A673 (cell line): ENCODE measurements at regions not wholly inside any gene's neighbourhood (a gene's known extent, or its start where the extent isn't known, plus 50 kb on each side); places are given as distances from the start of the nearest gene placed in this dataset.

Source experiments
- BruUV-seq: library from RNA; stranded (reverse); fragments of 400-500 nt; replicated peaks from 2 replicates; lab custom pipeline; 2021; lab: Mats Ljungman, UMichigan
- CTCF ChIA-PET: fragments of 300-600 bp; sonication (Branson Sonifier 250); formaldehyde crosslinking; loops from one replicate; lab custom pipeline; 2022; ENCODE audit warnings: antibody characterized with exemption; lab: Charles Lee
- POLR2A ChIA-PET: fragments of 300-600 bp; sonication (Branson Sonifier 250); formaldehyde crosslinking; loops from one replicate; lab custom pipeline; 2022; ENCODE audit warnings: antibody characterized with exemption; ENCODE audit not compliant: low non-redundant PET; lab: Charles Lee
- DNase-seq: peaks from one replicate; pipeline ENCODE4 v3.0.0-alpha.2; 2015; ENCODE audit warnings: low spot score
- H3K27ac ChIP-seq: fragments of 200-600 bp; sonication (generic); 2 replicates; pipeline ENCODE4 v1.5.1; 2016; ENCODE audit warnings: mixed run types, low read depth, mild to moderate bottlenecking, mixed read lengths, antibody characterized with exemption, low read length; ENCODE audit not compliant: poor library complexity, severe bottlenecking
- H3K27me3 ChIP-seq: fragments of 200-600 bp; sonication (generic); replicated peaks from 2 replicates; pipeline ENCODE4 v1.6.1; 2017; ENCODE audit warnings: mixed run types, low read depth, mild to moderate bottlenecking, mixed read lengths, antibody characterized with exemption, low read length; ENCODE audit not compliant: insufficient read depth, poor library complexity
- H3K36me3 ChIP-seq: fragments of 200-600 bp; sonication (generic); 2 replicates; pipeline ENCODE4 v1.6.1; 2016; ENCODE audit warnings: mixed run types, mild to moderate bottlenecking, mixed read lengths, antibody characterized with exemption, low read length; ENCODE audit not compliant: insufficient read depth, poor library complexity, severe bottlenecking
- H3K4me1 ChIP-seq: fragments of 200-600 bp; sonication (generic); 2 replicates; pipeline ENCODE4 v1.6.1; 2017; ENCODE audit warnings: mixed run types, mild to moderate bottlenecking, mixed read lengths, antibody characterized with exemption, low read length; ENCODE audit not compliant: insufficient read depth, poor library complexity, severe bottlenecking
- H3K4me3 ChIP-seq: fragments of 200-600 bp; sonication (generic); 2 replicates; pipeline ENCODE4 v1.5.1; 2016; ENCODE audit warnings: low read depth, mixed run types, mild to moderate bottlenecking, mixed read lengths, low read length; ENCODE audit not compliant: poor library complexity, severe bottlenecking
- H3K9me3 ChIP-seq: fragments of 200-600 bp; sonication (generic); 2 replicates; pipeline ENCODE4 v1.6.1; 2016; ENCODE audit warnings: mixed run types, low read depth, mild to moderate bottlenecking, mixed read lengths, antibody characterized with exemption, low read length; ENCODE audit not compliant: poor library complexity, severe bottlenecking
- CTCF ChIP-seq: fragments of 300-800, 200-600 bp; sonication (generic); conservative IDR thresholded peaks from 2 replicates; pipeline ENCODE4 v1.5.1; 2017; ENCODE audit warnings: low read depth, mild to moderate bottlenecking, antibody characterized with exemption, low read length, moderate library complexity, mixed read lengths
- EZH2 ChIP-seq: fragments of 200-600 bp; sonication (generic); IDR thresholded peaks from 2 replicates; pipeline ENCODE4 v1.6.1; 2017; ENCODE audit warnings: borderline replicate concordance, low read depth, mild to moderate bottlenecking, mixed read lengths, antibody characterized with exemption, low read length; ENCODE audit not compliant: poor library complexity, severe bottlenecking
- intact Hi-C: fragments of 100-400 bp; cut with micrococcal nuclease; formaldehyde crosslinking; loops from one replicate; pipeline ENCODE4 v1.10.0; 2022; ENCODE audit not compliant: unreplicated experiment

DNA sequence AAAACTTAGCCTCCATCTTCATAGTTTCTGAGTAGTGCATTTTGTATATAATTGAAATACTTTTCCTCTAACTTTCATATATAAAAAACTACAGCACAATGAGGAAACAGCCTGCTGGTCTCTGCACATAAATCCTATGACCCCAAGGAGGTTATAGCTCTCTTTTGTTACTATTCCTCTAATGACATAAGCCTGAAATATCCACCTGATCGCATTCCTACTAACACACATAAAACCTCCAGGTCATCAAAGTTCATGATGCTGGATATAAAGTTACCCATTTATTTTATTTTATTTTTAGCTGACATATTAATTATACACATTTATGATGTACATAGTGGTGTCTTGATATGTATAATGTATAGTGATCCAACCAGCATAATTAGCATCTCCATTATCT is 1042.0 kb upstream of the B3GALT2 start:
- Histone ChIP-seq H3K4me3 (no peak overlapping the region), H3K4me1 (no peaks in the 10 kb centered on the region), H3K27ac (no peak overlapping the region), H3K36me3 (no peaks in the 10 kb centered on the region), H3K27me3 (no peaks in the 10 kb centered on the region), H3K9me3 (peaks cover 3% of the 10 kb centered on the region)
- POLR2A ChIA-PET = no interaction called here
- no peak for DNase-seq
- CTCF ChIA-PET = no interaction called here
- BruUV-seq = no TSS peak
- intact Hi-C loops = no loop called here
- no peak for TF ChIP-seq EZH2
- TF ChIP-seq CTCF = no peak

- POLR2A ChIA-PET = no interaction called here
These were observed 1040.7 kb upstream of the B3GALT2 start for GRCh38 chr1:194227161-194227560.

GRCh38 chr1:194225821-194226220 is 1039.4 kb upstream of the B3GALT2 start:
- DNase-seq = no peak
- Histone ChIP-seq H3K27ac (no peak overlapping the region), H3K36me3 (no peaks in the 10 kb centered on the region), H3K4me3 (no peak overlapping the region), H3K4me1 (no peaks in the 10 kb centered on the region), H3K27me3 (no peaks in the 10 kb centered on the region), H3K9me3 (peaks cover 3% of the 10 kb centered on the region)
- ChIA-PET CTCF (no interaction called here), POLR2A (no interaction called here)
- no peak for TF ChIP-seq CTCF
- TF ChIP-seq EZH2 = no peak
- intact Hi-C loops = no loop called here
- no TSS peak for BruUV-seq

More at GRCh38 chr1:194227161-194227560, 1040.7 kb upstream of the B3GALT2 start:
- Histone ChIP-seq H3K9me3 (peaks cover 3% of the 10 kb centered on the region), H3K36me3 (no peaks in the 10 kb centered on the region), H3K27ac (no peak overlapping the region), H3K4me3 (no peak overlapping the region), H3K4me1 (no peaks in the 10 kb centered on the region), H3K27me3 (no peaks in the 10 kb centered on the region)
- CTCF ChIA-PET = no interaction called here
- no peak for TF ChIP-seq EZH2
- no peak for TF ChIP-seq CTCF
- BruUV-seq = no TSS peak
- no peak for DNase-seq
- intact Hi-C loops = no loop called here
